GM21529 (cell line): ENCODE measurements at regions not wholly inside any gene's neighbourhood (a gene's known extent, or its start where the extent isn't known, plus 50 kb on each side); places are given as distances from the start of the nearest gene placed in this dataset.
A peak's percentile ranks its signal among the peaks of the same experiment; 100 is the strongest.
"Not testable (repeated sequence)": the region's sequence is repeated elsewhere in the genome, so short reads cannot be mapped to it uniquely, and the experiment has no call there.

Experiments used
- ATAC-seq: cut with Tn5 transposase; IDR thresholded peaks from one replicate; pipeline ENCODE4 v1.9.1; 2021; ENCODE audit not compliant: unreplicated experiment

DNA sequence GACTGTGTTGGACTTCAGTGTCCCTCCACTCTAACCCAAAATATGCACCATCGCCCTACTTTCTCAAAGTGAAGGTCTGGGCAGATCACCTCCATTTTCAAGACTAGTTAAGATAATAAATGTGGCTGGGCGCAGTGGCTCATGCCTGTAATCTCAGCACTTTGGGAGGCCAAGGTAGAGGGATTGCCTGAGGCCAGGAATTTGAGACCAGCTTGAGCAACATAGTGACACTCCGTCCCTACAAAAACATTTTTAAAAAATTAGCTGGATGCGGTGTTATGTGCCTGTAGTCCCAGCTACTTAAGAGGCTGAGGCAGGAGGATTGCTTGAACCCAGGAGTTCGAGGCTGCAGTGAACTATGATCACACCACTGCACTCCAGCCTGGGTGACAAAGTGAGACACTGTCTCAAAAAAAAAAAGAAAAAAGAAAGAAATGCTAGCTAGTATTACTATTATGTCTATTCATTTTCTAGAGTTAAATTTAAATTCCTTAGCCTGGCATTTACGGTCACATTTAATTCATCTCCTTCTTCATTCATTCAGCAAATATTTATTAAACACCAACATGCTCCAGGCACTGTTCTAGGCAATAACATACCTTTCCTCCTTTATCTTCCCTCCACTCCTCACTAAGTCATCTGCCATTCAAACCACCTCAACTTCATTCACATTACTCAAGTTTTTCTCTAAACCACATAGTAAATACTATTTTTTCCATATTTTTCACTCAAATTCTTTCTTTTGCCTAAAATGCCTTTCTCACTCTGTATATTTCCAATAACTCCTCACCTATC is 96.1 kb upstream of the XYLT1 start:
- no peak for ATAC-seq

DNA sequence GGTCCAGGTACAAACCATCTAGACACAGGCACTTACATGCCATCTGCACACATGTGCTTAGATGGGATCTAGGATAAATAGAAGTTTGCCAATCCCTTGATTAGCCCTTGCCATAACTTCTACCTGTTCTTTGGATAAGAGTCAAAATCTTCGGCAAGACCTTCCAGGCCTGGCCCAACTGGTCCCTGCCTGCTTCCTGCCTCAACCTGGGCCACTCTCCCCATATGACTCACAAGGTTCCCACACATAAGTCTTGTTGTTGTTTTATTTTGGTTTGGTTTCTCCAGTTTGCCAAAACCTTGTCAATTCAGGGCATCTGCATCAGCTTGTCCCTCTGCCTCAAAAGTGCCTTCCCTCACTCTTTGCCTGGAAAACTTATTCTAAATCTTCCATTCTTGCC is 95.3 kb upstream of the XYLT1 start:
- ATAC-seq = no peak

DNA sequence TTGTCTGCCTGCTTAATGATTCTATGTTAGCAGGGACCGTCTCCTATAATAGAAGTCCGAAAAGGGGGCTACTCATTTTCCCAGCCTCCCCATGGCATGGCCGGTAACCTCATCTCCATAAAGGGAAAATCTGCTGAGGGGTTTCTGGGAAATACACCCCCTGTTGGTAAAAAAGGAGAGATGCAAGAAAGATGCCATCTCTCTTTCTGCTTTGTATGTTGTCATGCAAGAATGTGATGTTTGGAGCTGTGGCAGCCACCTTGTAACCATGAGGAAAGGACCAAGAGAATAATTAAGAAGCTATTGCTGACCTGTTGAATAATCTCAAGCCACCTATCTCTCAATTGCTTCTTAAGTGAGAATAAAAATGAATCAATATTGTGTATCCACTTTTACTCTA is 94.8 kb upstream of the XYLT1 start:
- no peak for ATAC-seq

DNA sequence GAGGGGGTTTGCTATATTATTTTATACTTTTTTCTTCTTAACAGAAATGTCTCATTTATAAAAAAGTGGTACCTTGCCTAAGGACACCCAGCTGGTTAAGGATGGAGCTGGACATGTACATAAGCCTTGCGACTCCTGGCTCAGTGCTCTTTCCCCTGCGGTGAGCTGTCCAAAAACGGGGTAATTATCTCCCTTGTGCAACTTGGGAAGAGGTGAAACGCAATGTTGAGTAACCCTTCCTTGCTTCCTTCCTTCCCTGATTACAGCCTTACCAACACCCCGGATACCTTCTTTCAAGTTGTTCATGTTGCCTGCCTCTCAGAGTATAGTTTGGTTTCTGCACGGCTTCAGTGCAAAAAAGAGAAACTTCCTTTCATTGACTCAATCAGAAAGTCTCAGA is 94.1 kb upstream of the XYLT1 start:
- ATAC-seq = no peak

DNA sequence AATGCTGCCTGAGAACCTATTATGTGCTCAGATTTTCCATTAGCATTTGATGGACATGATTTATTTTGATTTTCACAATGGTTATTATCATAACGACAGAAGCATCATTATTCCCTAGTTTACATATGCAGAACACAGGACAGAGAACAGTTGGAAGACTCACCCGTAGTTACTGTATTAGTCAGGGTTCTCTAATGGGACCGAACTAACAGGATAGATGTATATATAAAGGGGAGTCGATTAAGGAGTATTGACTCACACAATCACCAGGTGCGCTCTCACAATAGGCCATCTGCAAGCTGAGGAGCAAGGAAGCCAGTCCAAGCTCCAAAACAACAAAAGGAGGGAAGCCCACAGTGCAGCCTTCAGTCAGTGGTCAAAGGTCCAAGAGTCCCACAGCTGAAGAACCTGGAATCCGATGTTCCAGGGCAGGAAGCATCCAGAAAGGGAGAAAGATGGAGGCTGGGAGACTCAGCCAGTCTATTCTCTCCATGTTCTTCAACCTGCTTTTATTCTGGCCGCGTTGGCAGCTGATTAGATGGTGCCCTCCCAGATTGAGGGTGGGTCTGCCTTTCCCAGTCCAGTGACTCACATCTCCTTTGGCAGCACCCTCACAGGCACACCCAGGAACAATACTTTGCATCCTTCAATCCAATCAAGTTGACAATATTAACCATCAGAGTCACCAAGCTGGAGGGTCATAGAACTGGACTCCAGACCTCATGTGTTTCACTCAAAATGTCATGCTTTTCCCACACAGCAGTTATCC is 92.7 kb upstream of the XYLT1 start:
- no peak for ATAC-seq

DNA sequence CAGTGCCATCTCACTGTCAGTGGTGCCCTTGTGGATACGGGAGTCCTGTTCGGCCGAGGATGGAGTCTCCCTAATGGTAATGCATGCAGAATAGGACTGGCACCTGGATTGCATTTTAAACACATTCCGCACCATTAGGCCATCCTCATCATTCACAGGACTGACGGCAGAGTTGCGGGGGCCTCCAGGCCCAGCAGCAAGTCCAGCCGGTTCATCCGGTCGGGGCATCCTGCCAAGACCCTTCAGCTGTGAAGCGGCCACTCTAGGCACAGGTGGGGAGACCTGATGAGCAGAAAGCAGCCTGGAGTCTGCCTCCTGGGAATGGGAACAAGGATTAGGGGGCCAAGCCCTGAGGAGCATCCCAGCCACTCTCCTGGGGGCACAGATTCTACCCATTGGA is 90.3 kb upstream of the XYLT1 start:
- no peak for ATAC-seq

DNA sequence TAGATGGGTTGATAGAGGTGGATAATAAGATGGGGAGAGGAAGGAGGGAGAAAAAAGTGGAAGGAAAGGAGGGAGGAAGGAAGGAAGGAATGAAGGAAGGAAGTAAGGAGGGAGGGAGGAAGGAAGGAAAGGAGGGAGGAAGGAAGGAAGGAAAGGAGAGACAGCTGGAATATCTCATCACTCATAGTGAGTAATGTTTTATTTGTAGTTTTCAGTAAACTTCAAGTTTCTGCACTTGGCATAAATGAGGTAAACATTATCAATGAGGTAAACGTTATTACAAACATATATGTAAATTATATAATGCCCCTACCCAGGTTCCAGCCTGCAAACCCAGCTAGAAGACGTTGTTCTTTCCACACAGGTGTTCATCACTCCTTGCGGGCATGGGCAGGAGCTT is 89.8 kb upstream of the XYLT1 start:
- ATAC-seq = no peak

DNA sequence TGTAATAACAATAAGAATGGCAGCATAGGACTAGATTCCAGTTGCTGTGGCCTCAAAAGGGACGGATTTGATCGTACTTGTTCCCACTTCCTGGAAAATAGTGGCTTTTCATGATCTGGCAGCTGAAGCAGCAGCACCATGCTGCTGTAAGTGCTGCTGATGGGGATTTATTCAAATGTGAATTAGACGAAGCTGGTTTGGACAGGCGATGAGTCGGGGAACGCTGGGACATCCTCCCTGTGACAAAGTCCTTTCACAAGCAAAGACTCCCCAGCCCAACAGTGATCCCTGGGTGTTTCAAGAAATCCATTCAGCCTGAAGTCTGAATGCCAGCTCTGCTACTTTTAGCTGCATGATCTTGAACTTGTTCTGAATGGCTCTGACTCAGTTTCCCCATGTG is 88.6 kb upstream of the XYLT1 start:
- no peak for ATAC-seq

DNA sequence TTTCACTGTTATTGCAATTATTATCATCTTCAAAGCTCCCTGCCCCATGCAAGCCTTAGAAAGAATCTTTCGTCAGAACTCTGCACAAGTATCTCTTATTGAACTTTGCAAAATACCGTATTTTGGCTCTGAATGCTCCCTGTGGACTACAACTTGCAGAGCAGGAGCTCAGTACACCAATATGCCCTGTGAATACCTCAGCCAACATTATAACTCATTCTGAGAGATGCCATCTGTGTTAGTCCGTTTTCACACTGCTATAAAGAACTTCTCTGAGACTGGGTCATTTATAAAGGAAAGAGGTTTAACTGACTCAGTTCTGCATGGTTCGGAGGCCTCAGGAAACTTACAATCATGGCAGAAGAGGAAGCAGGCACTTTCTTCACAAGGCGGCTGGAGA is 87.2 kb upstream of the XYLT1 start:
- ATAC-seq = no peak

DNA sequence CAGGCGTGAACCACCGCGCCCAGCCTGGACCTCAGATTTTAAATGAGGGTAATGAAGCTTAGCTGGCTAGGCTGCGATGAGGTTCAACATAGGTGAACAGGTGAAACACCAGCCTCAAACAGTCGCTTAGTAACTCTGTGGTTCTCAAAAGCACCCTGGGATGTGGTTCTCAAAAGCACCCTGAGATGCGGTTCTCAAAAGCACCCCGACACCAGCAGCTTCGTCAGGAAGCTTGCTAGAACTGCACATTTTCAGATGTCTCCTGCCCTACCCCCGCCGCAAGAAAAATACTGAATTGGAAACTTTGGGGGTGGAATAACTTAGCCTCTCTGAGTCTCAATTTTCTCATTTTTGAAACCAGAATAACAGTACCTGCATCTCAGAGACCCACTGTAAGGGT is 86.7 kb upstream of the XYLT1 start:
- ATAC-seq = no peak

DNA sequence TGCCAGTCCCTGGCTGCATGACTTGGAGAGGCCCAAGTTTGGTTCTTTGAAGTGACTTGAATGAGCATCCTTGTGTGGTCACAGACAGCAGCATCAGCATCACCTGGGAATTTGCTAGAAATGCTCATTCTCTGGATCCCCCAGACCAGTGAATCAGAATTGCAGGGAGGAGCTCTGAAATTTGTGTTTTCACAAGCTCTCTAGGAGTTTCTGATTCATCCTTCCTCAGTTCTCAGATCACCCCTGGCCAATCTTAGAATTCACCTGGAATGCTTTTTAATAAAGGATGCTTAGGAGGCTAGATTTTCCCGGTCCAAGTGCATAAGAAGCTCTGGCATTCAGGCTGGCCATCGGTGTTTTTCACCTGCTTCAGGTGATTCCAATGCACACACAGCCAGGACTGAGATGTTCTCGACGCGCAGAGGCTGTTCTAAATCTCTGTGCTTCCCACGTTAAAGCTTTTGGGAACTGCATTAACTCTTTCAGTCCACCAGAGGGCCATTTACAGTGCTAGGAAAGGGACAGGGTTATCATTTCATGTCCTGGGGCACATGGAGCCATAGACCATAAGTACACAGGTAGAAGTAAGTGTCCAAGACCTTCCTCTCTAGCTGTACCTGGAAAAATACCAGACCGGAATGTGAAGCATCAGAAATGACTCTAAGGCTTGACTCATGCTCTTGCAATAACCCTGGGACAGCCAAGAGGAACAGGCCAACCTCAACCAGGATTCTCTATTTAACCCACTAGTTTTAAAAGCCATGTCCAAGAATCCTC is 85.7 kb upstream of the XYLT1 start:
- no peak for ATAC-seq

DNA sequence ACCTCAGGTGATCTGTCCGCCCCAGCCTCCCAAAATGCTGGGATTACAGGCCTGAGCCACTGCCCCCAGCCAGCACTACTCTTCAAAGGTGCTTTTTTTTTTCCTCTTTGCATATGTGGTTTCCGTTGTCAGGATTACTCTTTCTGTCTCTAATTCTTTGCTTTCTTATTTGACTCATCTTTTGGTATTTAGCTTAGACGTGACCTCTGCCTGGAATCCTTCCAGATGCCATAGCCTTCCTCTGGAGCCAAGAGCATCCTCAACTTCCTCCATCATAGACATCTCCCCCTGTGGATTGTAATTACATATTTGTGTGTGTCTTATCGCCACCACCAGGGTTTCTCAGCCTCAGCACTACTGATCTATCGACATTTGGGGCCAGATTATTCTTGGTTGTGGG is 84.4 kb upstream of the XYLT1 start:
- no peak for ATAC-seq

DNA sequence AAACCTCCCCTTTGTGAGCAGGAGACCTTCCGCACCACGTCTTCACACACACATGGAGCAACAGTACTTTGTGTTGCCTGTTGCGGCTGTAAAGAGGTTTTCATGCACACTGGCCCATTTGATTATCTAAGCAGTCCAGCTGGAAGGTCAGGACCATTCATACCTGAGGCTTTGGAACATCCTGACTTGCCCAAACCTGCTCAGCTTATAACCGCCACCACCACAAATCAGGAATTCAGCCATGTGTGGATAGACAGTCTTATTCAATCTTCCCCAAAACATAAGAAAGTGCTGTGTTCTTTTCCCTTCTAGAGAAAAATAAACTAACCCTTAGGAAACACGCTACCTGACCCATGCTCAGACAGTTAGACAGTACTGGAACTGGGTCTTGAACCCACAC is 81.6 kb upstream of the XYLT1 start:
- no peak for ATAC-seq

DNA sequence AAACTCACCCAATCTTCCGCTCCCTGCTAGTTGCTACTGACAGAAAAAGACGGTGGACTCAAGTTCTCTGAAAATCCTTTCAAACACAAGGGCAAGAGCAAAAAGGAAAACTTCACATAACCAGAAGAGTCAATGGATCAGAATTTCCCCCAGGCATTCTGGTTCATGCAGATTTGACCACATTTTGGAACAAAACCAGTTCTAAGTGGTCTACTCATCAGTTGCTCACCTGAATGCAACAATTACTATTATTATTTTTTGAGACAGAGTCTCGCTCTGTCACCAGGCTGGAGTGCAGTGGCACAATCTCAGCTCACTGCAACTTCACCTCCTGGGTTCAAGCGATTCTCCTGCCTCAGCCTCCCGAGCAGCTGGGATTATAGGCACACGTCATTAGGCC is 80.9 kb upstream of the XYLT1 start:
- not testable (repeated sequence) for ATAC-seq

DNA sequence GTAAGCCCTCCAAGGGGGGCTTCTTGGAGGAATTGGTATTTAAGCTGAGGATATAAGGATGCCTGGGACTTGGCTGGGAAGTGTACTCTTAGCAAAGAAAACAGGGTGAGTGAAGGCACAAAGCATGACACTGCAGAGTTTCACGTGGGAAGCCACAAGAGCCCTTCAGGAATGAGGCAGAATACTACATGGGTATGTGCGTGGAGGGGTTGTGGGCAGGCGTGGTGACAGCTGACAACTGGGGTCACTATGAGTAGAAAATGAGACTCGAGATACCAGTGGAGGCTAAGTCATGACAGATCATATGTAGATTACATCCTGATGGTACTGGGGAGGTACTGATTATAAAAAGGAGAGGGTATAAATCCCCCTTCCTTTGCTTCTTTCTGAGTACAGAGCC is 78.1 kb upstream of the XYLT1 start:
- ATAC-seq = no peak

DNA sequence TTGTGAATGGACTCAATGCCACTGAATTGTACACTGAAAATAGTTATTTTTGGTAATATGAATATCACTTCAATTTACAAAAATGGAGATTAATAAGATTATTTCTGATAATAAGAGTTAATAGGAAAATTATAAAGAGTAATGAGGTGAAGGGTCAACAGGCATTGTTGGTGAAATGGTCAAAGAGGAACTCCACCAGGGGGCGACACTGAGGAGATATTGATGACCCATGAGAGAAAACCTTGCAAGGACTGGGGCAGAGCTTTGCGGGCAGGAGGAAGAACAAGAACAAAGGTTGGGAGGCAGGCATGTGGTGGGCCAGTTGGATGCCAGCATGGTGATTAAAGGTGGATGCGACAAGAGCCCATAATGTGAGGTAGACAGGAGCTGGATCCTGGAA is 74.0 kb upstream of the XYLT1 start:
- no peak for ATAC-seq

DNA sequence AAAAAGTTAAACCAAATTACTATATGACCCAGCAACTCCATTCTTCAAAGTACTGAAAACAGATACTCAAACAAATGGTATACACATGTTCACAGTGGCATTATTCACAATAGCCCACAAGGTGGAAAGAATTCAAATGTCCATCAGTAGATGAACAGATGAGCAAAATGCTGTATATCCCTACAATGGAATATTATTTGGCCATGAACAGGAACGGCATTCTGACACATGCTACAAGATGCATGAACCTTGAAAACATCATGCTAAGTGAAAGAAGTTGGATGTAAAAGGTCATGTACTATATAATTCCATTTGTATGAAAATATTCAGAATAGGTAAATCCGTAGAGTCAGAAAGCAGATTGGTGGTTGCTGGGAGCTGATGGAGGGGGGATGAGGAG is 73.5 kb upstream of the XYLT1 start:
- ATAC-seq = no peak

DNA sequence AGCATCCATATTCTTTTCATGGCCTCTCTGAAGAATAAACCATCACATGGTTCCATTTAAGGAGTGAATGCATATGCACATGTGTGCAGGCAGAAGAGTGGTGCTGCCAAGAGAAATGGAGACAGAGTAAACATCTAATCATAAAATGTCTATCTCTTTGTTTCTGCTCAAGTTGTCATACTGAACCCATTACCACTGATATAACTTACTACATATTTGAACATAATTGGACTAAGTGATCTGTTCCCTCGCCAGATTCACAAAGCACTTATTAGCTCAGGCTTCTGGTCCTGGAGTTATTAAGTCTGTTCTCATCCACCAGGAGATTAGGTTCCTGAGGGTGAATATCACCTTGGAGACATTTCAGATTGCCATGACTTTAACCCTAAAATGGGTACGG is 72.3 kb upstream of the XYLT1 start:
- ATAC-seq = no peak

DNA sequence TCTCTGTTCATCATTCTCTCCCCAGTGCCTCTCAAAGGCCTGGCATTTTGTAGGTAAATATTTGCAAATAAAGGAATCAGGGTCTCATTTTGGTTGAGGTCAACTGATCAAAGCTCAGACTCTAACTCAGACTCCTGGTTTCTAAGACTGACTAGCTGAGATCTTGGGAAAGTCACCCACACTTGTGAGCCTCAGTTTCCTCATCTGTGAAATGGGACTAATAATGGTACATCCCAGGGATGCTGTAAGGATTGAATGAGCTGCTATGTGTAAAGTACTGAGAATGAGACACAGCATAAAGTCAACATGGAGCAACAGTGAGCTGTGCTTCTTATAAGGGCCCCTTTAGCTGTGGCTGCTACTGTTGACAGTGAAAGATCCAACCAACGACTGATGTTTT is 70.6 kb upstream of the XYLT1 start:
- no peak for ATAC-seq

DNA sequence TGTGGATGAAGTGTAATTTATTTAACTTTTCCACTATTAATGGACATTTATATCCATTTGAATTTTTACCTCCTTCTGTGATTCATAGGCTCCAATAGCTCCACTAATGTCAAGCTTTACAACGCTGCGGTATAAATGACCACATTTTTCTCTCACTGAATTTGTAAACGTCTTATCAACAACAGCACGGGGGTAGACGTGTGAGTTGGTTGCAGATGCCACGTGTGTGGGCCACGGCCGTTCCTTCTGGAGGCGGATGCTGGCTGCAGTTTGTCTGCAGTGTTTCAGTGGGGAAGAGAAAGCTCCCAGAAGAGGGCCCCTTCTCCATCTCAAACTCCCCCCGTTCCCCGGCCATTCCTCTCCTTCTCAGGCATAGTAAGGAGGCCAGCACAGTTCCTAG is 68.2 kb upstream of the XYLT1 start:
- ATAC-seq = no peak

DNA sequence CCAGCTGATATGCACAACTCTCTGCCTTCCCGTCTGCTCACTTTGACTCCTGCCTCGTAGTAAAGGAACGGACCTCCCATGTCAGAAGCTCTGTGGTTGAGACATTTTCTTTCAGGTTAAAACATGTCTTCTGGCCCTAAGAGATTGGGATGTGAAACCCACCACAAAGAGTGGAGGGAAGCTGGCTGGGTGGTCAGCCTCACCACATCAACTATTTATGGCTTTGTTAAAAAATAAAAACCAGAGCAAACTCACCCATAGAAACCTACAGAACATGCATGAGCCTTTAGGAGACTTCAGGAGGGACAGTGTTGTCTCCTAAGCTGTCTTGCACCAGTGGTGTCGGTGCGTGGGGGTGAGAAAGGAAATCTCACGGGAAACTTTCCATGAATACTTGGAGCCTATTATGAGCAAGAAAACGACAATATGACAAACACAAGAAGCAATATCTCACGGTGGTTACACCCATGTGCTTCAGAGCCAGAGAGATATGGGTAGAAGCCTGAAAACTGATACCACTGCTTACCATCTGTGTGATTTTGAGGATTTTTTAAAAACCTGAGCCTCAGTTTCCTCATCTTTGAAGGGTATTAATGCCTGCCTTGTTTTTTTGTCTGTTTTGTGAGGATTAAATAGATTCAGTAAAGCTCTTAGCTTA is 61.7 kb upstream of the XYLT1 start:
- ATAC-seq = peak; percentile 35
